ENCODE measurements at regions not wholly inside any gene's neighbourhood (a gene's known extent, or its start where the extent isn't known, plus 50 kb on each side); places are given as distances from the start of the nearest gene placed in this dataset.

GRCh38 chr11:95534226-95534625 is 255.4 kb downstream of the FAM76B start:
- no peak for TF ChIP-seq POLR2AphosphoS5 (IDR thresholded peaks at IDR 0.05)
- TF ChIP-seq CTCF (IDR thresholded peaks at IDR 0.05 in 8 of 11, conservative IDR thresholded peaks at IDR 0.05 in 3 of 11) = no peak
- no peak for TF ChIP-seq POLR2A (IDR thresholded peaks at IDR 0.05)

Measured in spleen (tissue), 7 donors.